HEK293 (cell line): ENCODE measurements at regions not wholly inside any gene's neighbourhood (a gene's known extent, or its start where the extent isn't known, plus 50 kb on each side); places are given as distances from the start of the nearest gene placed in this dataset.

ENCODE experiments used
- CTCF ChIA-PET: fragments of 350-600 bp; formaldehyde crosslinking; extraction: SDS; loops from one replicate; lab custom pipeline; 2021; ENCODE audit warnings: antibody characterized with exemption; lab: Yijun Ruan, JAX
- POLR2A ChIA-PET: fragments of 300-600 bp; formaldehyde crosslinking; extraction: SDS; loops from one replicate; lab custom pipeline; 2020; ENCODE audit warnings: antibody characterized with exemption, inconsistent platforms; lab: Yijun Ruan, JAX
- H3K27ac ChIP-seq: fragments of 200-500 bp; sonication (Bioruptor generic); 2 replicates; pipeline ENCODE4 v1.5.1; 2014; ENCODE audit warnings: low read depth, low read length, control low read depth, inconsistent platforms; ENCODE audit errors: extremely low read depth
- H3K36me3 ChIP-seq, 2 experiments: fragments of 200-500 bp in 1 of 2; sonication (Bioruptor generic) in 1 of 2; 1 replicate in 1 of 2; 2 replicates in 1 of 2; pipeline ENCODE4 v1.5.1; 2014 to 2017; ENCODE audit warnings: inconsistent platforms in 2 of 2, low read length in 2 of 2; ENCODE audit not compliant: control insufficient read depth in 2 of 2, insufficient read depth in 1 of 2
- H3K4me1 ChIP-seq: fragments of 200-500 bp; sonication (Bioruptor generic); 2 replicates; pipeline ENCODE4 v1.5.1; 2014; ENCODE audit warnings: mild to moderate bottlenecking, low read length, inconsistent platforms; ENCODE audit not compliant: control insufficient read depth, insufficient read depth
- H3K4me3 ChIP-seq: 2 replicates; pipeline ENCODE4 v1.5.1; 2011; ENCODE audit warnings: low read depth, mild to moderate bottlenecking, control low read depth, low read length, moderate library complexity
- H3K9me3 ChIP-seq: fragments of 200-500 bp; sonication (Bioruptor generic); 2 replicates; pipeline ENCODE4 v1.5.1; 2014; ENCODE audit warnings: low read depth, low read length, inconsistent platforms; ENCODE audit not compliant: control insufficient read depth, insufficient read depth
- OVOL3 ChIP-seq: fragments of 450-650 bp; formaldehyde crosslinking; IDR thresholded peaks from 2 replicates; pipeline ENCODE4 v1.5.1; 2016; ENCODE audit warnings: missing biosample characterization, missing genetic modification characterization
- SP7 ChIP-seq: fragments of 450-650 bp; formaldehyde crosslinking; IDR thresholded peaks from 2 replicates; pipeline ENCODE4 v1.5.1; 2016; ENCODE audit warnings: missing biosample characterization, missing genetic modification characterization
- ZBTB1 ChIP-seq: fragments of 450-650 bp; formaldehyde crosslinking; IDR thresholded peaks from 2 replicates; pipeline ENCODE4 v1.5.1; 2016; ENCODE audit warnings: missing biosample characterization, missing genetic modification characterization
- ZBTB17 ChIP-seq: fragments of 450-650 bp; formaldehyde crosslinking; IDR thresholded peaks from 2 replicates; pipeline ENCODE4 v1.5.1; 2016; ENCODE audit warnings: missing biosample characterization, missing genetic modification characterization
- ZEB2 ChIP-seq: fragments of 450-650 bp; formaldehyde crosslinking; IDR thresholded peaks from 2 replicates; pipeline ENCODE4 v1.5.1; 2016; ENCODE audit warnings: missing biosample characterization, missing genetic modification characterization
- ZNF184 ChIP-seq: fragments of 450-650 bp; IDR thresholded peaks from 2 replicates; pipeline ENCODE4 v1.5.1; 2018; ENCODE audit warnings: missing biosample characterization, mild to moderate bottlenecking, missing genetic modification characterization
- ZNF350 ChIP-seq: fragments of 450-650 bp; formaldehyde crosslinking; IDR thresholded peaks from 2 replicates; pipeline ENCODE4 v1.5.0; 2017; ENCODE audit warnings: missing biosample characterization, mild to moderate bottlenecking, missing genetic modification characterization
- ZNF510 ChIP-seq: fragments of 450-650 bp; formaldehyde crosslinking; IDR thresholded peaks from 2 replicates; pipeline ENCODE4 v1.5.1; 2018; ENCODE audit warnings: mild to moderate bottlenecking, missing genetic modification characterization, missing biosample characterization; ENCODE audit not compliant: insufficient replicate concordance
- ZNF596 ChIP-seq: fragments of 450-650 bp; IDR thresholded peaks from 2 replicates; pipeline ENCODE4 v1.5.0; 2018; ENCODE audit warnings: missing biosample characterization, mild to moderate bottlenecking, missing genetic modification characterization, moderate library complexity
- ZNF623 ChIP-seq: fragments of 450-650 bp; formaldehyde crosslinking; IDR thresholded peaks from 2 replicates; pipeline ENCODE4 v1.5.1; 2016; ENCODE audit warnings: missing biosample characterization, missing genetic modification characterization
- TF ChIP-seq, protein P1 (sequence below): fragments of 450-650 bp; formaldehyde crosslinking; IDR thresholded peaks from 2 replicates; pipeline ENCODE4 v1.5.1; 2016; ENCODE audit warnings: missing biosample characterization, missing genetic modification characterization, low read depth
- TF ChIP-seq, protein P2 (sequence below): fragments of 450-650 bp; formaldehyde crosslinking; IDR thresholded peaks from 2 replicates; pipeline ENCODE4 v1.5.1; 2017; ENCODE audit warnings: missing biosample characterization, missing genetic modification characterization
- TF ChIP-seq, protein P3 (sequence below): fragments of 450-650 bp; formaldehyde crosslinking; IDR thresholded peaks from 2 replicates; pipeline ENCODE4 v1.5.1; 2016; ENCODE audit warnings: missing biosample characterization, missing genetic modification characterization
- TF ChIP-seq, protein P4 (sequence below): fragments of 450-650 bp; formaldehyde crosslinking; IDR thresholded peaks from 2 replicates; pipeline ENCODE4 v1.5.1; 2016; ENCODE audit warnings: missing biosample characterization, missing genetic modification characterization
- TF ChIP-seq, protein P5 (sequence below): fragments of 450-650 bp; IDR thresholded peaks from 2 replicates; pipeline ENCODE4 v1.5.1; 2018; ENCODE audit warnings: missing biosample characterization, mild to moderate bottlenecking, missing genetic modification characterization
- TF ChIP-seq, protein P6 (sequence below): fragments of 450-650 bp; formaldehyde crosslinking; IDR thresholded peaks from 2 replicates; pipeline ENCODE4 v1.5.1; 2016; ENCODE audit warnings: missing biosample characterization, missing genetic modification characterization, low read depth

DNA sequence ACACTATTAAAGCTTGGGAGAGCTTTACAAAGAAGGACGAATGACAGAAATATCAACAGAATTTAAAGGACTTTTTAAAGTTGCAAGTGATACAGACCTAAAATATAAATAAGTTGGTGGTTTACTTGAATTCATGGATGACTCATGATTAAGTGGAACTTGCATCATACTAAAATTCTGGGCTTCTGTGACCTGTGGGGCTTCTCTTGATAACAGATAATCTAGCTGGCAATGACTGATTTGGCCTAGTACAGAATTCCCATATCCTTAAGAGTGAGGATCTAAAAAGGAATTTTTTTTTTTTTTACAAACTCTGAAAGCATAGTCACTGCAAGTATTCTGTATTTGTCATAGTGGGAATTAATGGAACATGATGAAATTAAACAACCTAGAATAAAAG, 543.7 kb upstream of the SGCD start (continued):
- TF ChIP-seq, protein P1, sequence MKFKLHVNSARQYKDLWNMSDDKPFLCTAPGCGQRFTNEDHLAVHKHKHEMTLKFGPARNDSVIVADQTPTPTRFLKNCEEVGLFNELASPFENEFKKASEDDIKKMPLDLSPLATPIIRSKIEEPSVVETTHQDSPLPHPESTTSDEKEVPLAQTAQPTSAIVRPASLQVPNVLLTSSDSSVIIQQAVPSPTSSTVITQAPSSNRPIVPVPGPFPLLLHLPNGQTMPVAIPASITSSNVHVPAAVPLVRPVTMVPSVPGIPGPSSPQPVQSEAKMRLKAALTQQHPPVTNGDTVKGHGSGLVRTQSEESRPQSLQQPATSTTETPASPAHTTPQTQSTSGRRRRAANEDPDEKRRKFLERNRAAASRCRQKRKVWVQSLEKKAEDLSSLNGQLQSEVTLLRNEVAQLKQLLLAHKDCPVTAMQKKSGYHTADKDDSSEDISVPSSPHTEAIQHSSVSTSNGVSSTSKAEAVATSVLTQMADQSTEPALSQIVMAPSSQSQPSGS (tag by site-specific recombination): no peak
- TF ChIP-seq ZNF184 (tag by site-specific recombination): no peak

DNA sequence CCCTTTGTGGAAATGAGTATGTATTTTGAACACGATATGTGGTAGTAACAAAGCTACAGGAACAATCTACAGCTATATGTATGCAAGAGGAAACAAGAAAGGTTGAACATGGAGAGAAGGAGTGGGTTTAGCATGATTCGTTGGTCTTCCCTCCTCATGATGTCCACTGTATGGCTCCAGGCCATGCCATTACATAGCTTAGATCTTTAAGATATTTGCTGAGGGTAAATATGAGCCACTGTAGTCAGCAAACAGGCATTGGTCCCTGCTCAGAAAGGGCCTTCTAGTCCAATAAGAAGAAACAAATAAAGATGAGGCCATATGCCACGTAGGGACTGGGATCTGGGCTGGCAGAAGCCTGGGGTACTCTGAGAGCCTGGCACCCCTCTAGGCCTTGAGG, 543.2 kb upstream of the SGCD start:
- no peaks in the 10 kb centered on the region for H3K9me3 ChIP-seq
- no peak overlapping the region for H3K4me3 ChIP-seq
- no peaks in the 10 kb centered on the region for H3K36me3 ChIP-seq
- ChIA-PET POLR2A (no interaction called here), CTCF (no interaction called here)
- TF ChIP-seq, protein P2, sequence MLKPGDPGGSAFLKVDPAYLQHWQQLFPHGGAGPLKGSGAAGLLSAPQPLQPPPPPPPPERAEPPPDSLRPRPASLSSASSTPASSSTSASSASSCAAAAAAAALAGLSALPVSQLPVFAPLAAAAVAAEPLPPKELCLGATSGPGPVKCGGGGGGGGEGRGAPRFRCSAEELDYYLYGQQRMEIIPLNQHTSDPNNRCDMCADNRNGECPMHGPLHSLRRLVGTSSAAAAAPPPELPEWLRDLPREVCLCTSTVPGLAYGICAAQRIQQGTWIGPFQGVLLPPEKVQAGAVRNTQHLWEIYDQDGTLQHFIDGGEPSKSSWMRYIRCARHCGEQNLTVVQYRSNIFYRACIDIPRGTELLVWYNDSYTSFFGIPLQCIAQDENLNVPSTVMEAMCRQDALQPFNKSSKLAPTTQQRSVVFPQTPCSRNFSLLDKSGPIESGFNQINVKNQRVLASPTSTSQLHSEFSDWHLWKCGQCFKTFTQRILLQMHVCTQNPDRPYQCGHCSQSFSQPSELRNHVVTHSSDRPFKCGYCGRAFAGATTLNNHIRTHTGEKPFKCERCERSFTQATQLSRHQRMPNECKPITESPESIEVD (tag by site-specific recombination): no peak
- TF ChIP-seq ZBTB1 (tag by site-specific recombination): no peak
- TF ChIP-seq ZNF510 (tag by site-specific recombination): no peak
- TF ChIP-seq, protein P3, sequence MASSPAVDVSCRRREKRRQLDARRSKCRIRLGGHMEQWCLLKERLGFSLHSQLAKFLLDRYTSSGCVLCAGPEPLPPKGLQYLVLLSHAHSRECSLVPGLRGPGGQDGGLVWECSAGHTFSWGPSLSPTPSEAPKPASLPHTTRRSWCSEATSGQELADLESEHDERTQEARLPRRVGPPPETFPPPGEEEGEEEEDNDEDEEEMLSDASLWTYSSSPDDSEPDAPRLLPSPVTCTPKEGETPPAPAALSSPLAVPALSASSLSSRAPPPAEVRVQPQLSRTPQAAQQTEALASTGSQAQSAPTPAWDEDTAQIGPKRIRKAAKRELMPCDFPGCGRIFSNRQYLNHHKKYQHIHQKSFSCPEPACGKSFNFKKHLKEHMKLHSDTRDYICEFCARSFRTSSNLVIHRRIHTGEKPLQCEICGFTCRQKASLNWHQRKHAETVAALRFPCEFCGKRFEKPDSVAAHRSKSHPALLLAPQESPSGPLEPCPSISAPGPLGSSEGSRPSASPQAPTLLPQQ (tag by site-specific recombination): no peak
- no peak for TF ChIP-seq ZEB2
- TF ChIP-seq ZNF623 (tag by site-specific recombination): no peak
- TF ChIP-seq ZNF596 (tag by site-specific recombination): no peak
- TF ChIP-seq, all 188 proteins: peak for 0
- no peaks in the 10 kb centered on the region for H3K4me1 ChIP-seq
- no peak overlapping the region for H3K27ac ChIP-seq

DNA sequence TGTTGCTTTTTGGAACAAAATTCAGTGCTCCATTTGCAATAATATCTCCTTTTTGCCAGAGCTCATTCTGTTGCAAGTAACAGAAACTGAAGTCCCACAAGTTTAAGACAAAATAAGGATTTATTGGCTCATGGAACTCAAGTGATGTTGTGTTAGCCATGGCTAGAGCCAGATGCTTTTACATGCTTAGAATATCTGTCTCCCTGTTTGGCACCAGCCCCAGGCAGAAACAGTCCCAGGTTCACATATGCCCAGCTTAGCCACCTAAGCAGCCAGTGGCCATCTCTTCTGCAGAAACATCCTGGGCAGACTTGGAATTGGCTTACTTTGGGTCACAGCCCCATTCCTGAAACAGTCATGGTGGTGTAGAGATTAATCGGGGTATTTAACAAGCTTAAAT, 540.9 kb upstream of the SGCD start:
- POLR2A ChIA-PET: no interaction called here
- no peak overlapping the region for H3K27ac ChIP-seq
- TF ChIP-seq SP7: no peak
- TF ChIP-seq, protein P4, sequence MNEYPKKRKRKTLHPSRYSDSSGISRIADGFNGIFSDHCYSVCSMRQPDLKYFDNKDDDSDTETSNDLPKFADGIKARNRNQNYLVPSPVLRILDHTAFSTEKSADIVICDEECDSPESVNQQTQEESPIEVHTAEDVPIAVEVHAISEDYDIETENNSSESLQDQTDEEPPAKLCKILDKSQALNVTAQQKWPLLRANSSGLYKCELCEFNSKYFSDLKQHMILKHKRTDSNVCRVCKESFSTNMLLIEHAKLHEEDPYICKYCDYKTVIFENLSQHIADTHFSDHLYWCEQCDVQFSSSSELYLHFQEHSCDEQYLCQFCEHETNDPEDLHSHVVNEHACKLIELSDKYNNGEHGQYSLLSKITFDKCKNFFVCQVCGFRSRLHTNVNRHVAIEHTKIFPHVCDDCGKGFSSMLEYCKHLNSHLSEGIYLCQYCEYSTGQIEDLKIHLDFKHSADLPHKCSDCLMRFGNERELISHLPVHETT (tag by site-specific recombination): no peak
- TF ChIP-seq, protein P5, sequence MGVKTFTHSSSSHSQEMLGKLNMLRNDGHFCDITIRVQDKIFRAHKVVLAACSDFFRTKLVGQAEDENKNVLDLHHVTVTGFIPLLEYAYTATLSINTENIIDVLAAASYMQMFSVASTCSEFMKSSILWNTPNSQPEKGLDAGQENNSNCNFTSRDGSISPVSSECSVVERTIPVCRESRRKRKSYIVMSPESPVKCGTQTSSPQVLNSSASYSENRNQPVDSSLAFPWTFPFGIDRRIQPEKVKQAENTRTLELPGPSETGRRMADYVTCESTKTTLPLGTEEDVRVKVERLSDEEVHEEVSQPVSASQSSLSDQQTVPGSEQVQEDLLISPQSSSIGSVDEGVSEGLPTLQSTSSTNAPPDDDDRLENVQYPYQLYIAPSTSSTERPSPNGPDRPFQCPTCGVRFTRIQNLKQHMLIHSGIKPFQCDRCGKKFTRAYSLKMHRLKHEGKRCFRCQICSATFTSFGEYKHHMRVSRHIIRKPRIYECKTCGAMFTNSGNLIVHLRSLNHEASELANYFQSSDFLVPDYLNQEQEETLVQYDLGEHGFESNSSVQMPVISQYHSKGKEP (tag by site-specific recombination): no peak
- TF ChIP-seq, protein P6, sequence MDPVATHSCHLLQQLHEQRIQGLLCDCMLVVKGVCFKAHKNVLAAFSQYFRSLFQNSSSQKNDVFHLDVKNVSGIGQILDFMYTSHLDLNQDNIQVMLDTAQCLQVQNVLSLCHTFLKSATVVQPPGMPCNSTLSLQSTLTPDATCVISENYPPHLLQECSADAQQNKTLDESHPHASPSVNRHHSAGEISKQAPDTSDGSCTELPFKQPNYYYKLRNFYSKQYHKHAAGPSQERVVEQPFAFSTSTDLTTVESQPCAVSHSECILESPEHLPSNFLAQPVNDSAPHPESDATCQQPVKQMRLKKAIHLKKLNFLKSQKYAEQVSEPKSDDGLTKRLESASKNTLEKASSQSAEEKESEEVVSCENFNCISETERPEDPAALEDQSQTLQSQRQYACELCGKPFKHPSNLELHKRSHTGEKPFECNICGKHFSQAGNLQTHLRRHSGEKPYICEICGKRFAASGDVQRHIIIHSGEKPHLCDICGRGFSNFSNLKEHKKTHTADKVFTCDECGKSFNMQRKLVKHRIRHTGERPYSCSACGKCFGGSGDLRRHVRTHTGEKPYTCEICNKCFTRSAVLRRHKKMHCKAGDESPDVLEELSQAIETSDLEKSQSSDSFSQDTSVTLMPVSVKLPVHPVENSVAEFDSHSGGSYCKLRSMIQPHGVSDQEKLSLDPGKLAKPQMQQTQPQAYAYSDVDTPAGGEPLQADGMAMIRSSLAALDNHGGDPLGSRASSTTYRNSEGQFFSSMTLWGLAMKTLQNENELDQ (tag by site-specific recombination): no peak
- no peak for TF ChIP-seq ZBTB17 (tag by site-specific recombination)
- no peak for TF ChIP-seq OVOL3
- no peak for TF ChIP-seq ZNF350 (tag by site-specific recombination)
- TF ChIP-seq, all 188 proteins: peak for 0
- Histone ChIP-seq H3K4me3 (no peak overlapping the region), H3K4me1 (no peaks in the 10 kb centered on the region), H3K36me3 (no peaks in the 10 kb centered on the region), H3K9me3 (no peaks in the 10 kb centered on the region)
- CTCF ChIA-PET: no interaction called here
